ENCODE measurements at regions not wholly inside any gene's neighbourhood (a gene's known extent, or its start where the extent isn't known, plus 50 kb on each side); places are given as distances from the start of the nearest gene placed in this dataset.

- TF ChIP-seq CTCF (conservative IDR thresholded peaks at IDR 0.05 in 1 of 2, IDR thresholded peaks at IDR 0.05 in 1 of 2; ENCODE audit: low read depth in 1 of 2, low read length in 2 of 2) (no peak), EZH2 (IDR thresholded peaks at IDR 0.05; ENCODE audit: low read length, missing control alignments) (no peak)
These were observed 153.5 kb upstream of the LMCD1 start for GRCh38 chr3:8348076-8348475.
